GM12865 (cell line): ENCODE measurements at regions not wholly inside any gene's neighbourhood (a gene's known extent, or its start where the extent isn't known, plus 50 kb on each side); places are given as distances from the start of the nearest gene placed in this dataset.

Source experiments
- DNase-seq: peaks from one replicate; pipeline ENCODE4 v3.0.0; 2010; ENCODE audit warnings: low read depth
- H3K4me3 ChIP-seq: 2 replicates; pipeline ENCODE4 v1.5.1; 2011; ENCODE audit warnings: mild to moderate bottlenecking, low read depth, low read length, control low read depth
- TF ChIP-seq, protein P1 (sequence below): IDR thresholded peaks from 2 replicates; pipeline ENCODE4 v1.5.1; 2011; ENCODE audit warnings: low read length, control low read depth, low read depth, inconsistent platforms; ENCODE audit not compliant: insufficient read depth; ENCODE audit errors: missing control alignments

DNA sequence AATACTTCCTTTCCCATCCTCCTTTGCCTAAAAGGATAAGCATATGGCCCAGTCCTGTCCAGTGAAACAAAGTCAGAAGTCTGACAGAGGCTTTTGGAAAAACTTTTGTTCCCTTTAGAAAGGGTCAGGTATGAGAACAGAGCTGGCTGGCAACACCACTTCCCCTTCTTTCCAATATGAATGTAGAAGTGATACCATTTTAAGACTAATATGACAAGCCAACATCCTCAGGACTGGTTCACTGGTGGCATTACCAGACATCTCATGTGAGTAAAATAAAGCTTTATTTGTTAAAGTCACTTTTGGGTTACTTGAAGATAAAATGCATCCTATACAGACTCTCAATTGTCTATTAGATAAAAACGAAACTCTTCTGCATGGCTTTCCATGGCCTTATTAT lies 83.6 kb upstream of the PTCHD1 start:
- TF ChIP-seq, protein P1, sequence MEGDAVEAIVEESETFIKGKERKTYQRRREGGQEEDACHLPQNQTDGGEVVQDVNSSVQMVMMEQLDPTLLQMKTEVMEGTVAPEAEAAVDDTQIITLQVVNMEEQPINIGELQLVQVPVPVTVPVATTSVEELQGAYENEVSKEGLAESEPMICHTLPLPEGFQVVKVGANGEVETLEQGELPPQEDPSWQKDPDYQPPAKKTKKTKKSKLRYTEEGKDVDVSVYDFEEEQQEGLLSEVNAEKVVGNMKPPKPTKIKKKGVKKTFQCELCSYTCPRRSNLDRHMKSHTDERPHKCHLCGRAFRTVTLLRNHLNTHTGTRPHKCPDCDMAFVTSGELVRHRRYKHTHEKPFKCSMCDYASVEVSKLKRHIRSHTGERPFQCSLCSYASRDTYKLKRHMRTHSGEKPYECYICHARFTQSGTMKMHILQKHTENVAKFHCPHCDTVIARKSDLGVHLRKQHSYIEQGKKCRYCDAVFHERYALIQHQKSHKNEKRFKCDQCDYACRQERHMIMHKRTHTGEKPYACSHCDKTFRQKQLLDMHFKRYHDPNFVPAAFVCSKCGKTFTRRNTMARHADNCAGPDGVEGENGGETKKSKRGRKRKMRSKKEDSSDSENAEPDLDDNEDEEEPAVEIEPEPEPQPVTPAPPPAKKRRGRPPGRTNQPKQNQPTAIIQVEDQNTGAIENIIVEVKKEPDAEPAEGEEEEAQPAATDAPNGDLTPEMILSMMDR = no peak
- DNase-seq = no peak
- H3K4me3 ChIP-seq = no peak overlapping the region

DNA sequence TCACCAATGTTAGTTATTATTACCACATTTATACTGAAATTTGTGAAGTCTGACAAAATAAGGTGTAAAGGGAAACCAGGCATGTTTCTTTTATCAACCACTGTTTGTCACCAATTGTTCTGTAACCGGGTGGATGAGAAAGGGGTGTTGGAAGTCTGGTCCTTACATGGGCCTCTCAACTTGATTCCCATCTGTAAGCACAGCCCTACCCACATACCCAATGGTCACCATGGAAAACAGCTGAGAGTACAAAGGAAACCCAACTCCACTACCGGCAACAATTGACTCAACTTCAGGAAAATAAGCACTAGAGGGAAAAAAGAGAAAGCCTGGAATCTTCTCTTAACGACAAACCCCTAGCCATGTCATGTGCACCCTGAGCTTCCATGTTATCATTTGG lies 70.8 kb upstream of the PTCHD1 start:
- no peak overlapping the region for H3K4me3 ChIP-seq
- TF ChIP-seq, protein P1 = no peak
- no peak for DNase-seq

DNA sequence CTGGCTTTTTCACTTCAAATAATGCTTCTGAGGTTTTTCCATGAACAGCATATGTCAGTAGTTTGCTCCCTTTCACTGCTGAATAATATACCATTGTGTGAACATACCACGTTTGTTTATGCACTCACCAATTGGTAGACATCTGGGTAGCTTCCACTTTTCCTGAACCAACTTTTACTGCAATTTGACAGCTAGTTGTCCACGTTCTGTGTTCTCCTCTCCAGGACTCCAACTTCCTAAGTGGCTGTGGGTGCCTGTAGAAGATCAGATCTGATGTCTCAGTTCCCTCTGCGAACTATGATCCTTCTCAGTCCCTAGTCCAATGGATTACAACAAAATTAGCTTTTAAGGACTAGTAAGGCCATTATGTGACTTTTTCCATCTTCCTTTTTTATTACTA lies 64.7 kb upstream of the PTCHD1 start:
- no peak for DNase-seq
- no peak overlapping the region for H3K4me3 ChIP-seq
- TF ChIP-seq, protein P1 = no peak

DNA sequence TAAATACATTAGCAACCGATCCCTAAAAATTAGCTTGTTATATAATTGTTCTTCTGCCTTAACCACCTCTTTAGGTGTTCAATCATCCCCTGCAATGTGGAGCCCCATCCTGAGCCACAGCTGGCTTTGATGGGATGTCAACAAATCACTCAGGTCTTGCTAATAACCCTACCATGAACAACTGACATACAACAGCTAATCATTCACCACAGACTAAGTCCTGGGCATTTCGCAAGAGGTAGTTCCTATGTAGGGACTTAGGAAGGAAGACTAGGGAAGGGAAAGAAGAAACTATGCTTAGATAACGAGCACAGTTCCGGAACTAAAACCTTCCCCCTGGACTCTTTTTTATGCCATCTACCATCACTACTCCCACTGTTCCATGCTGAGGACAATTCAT lies 63.6 kb upstream of the PTCHD1 start:
- TF ChIP-seq, protein P1 = no peak
- H3K4me3 ChIP-seq = no peak overlapping the region
- no peak for DNase-seq

DNA sequence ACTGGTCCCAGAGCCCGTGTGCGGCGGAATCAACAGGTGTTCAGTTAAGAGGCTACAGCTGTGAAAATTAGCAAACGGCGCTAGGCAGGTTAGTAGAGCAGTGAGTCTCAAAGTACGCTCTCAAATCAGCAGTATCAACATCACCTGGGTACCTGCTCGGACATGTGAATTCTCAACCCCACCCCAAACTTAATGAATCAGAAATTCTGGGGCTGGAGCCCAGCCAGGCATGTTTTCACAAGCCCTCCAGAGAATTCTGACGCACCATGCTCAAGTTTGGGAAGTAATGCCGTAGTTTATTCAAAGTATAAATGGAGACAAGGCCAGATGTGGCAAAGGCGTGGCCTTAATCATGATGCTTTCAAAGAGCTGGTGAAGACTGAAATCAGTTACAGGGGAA lies 58.2 kb upstream of the PTCHD1 start:
- DNase-seq = no peak
- no peak overlapping the region for H3K4me3 ChIP-seq
- TF ChIP-seq, protein P1 = no peak
